HUES6 (cell line): ENCODE measurements at regions not wholly inside any gene's neighbourhood (a gene's known extent, or its start where the extent isn't known, plus 50 kb on each side); places are given as distances from the start of the nearest gene placed in this dataset.
"Not testable (repeated sequence)": the region's sequence is repeated elsewhere in the genome, so short reads cannot be mapped to it uniquely, and the experiment has no call there.

ENCODE experiments used
- H3K27ac ChIP-seq: 2 replicates; pipeline ENCODE4 v1.7.0; 2013; ENCODE audit warnings: low read depth, mild to moderate bottlenecking, low read length, inconsistent platforms
- H3K27me3 ChIP-seq: 2 replicates; pipeline ENCODE4 v1.6.1; 2013; ENCODE audit warnings: low read length; ENCODE audit not compliant: control insufficient read depth, insufficient read depth
- H3K36me3 ChIP-seq: 2 replicates; pipeline ENCODE4 v1.6.1; 2013; ENCODE audit warnings: low read length; ENCODE audit not compliant: control insufficient read depth, insufficient read depth
- H3K4me1 ChIP-seq: 2 replicates; pipeline ENCODE4 v1.6.1; 2013; ENCODE audit warnings: low read length; ENCODE audit not compliant: control insufficient read depth, insufficient read depth
- H3K4me3 ChIP-seq: 2 replicates; pipeline ENCODE4 v1.5.1; 2013; ENCODE audit warnings: low read depth, low read length
- H3K9ac ChIP-seq: one replicate; pipeline ENCODE4 v1.6.1; 2013; ENCODE audit warnings: mild to moderate bottlenecking, low read length
- H3K9me3 ChIP-seq: 2 replicates; pipeline ENCODE4 v1.6.1; 2013; ENCODE audit warnings: low read depth, low read length; ENCODE audit not compliant: control insufficient read depth, insufficient read depth

GRCh38 chr20:4469910-4470309, 216.3 kb upstream of the PRNP start:
- no peak overlapping the region for H3K27ac ChIP-seq
- no peak overlapping the region for H3K9ac ChIP-seq
- H3K4me3 ChIP-seq = no peak overlapping the region
- H3K27me3 ChIP-seq = no peaks in the 10 kb centered on the region
- H3K9me3 ChIP-seq = no peaks in the 10 kb centered on the region
- no peaks in the 10 kb centered on the region for H3K4me1 ChIP-seq
- H3K36me3 ChIP-seq = no peaks in the 10 kb centered on the region

- no peaks in the 10 kb centered on the region for H3K36me3 ChIP-seq
- H3K4me3 ChIP-seq = no peak overlapping the region
- no peaks in the 10 kb centered on the region for H3K4me1 ChIP-seq
- no peaks in the 10 kb centered on the region for H3K9me3 ChIP-seq
- H3K27me3 ChIP-seq = no peaks in the 10 kb centered on the region
- H3K27ac ChIP-seq = no peak overlapping the region
- no peak overlapping the region for H3K9ac ChIP-seq
These were observed 218.1 kb upstream of the PRNP start for GRCh38 chr20:4468114-4468513.

- H3K4me3 ChIP-seq = no peak overlapping the region
- H3K9me3 ChIP-seq = no peaks in the 10 kb centered on the region
- H3K9ac ChIP-seq = no peak overlapping the region
- H3K36me3 ChIP-seq = no peaks in the 10 kb centered on the region
- H3K27me3 ChIP-seq = no peaks in the 10 kb centered on the region
- H3K4me1 ChIP-seq = no peaks in the 10 kb centered on the region
- H3K27ac ChIP-seq = no peak overlapping the region
These were observed 216.9 kb upstream of the ADRA1D start for GRCh38 chr20:4465855-4466545.

GRCh38 chr20:4465212-4465611, 216.1 kb upstream of the ADRA1D start:
- Histone ChIP-seq H3K27ac (no peak overlapping the region), H3K4me3 (no peak overlapping the region), H3K9ac (no peak overlapping the region), H3K4me1 (no peaks in the 10 kb centered on the region), H3K36me3 (no peaks in the 10 kb centered on the region), H3K9me3 (no peaks in the 10 kb centered on the region), H3K27me3 (no peaks in the 10 kb centered on the region)

GRCh38 chr20:4462801-4463200, 213.7 kb upstream of the ADRA1D start:
- not testable (repeated sequence) for H3K9me3 ChIP-seq, H3K36me3 ChIP-seq, H3K4me1 ChIP-seq, H3K4me3 ChIP-seq, H3K9ac ChIP-seq, H3K27ac ChIP-seq, H3K27me3 ChIP-seq

- Histone ChIP-seq H3K4me1 (peaks cover 5% of the 10 kb centered on the region; the same call in 1 of the 2 replicates), H3K9me3 (peaks cover 7% of the 10 kb centered on the region; the same call in 1 of the 2 replicates), H3K9ac (no peak overlapping the region), H3K27ac (no peak overlapping the region), H3K36me3 (no peaks in the 10 kb centered on the region), H3K4me3 (no peak overlapping the region), H3K27me3 (no peaks in the 10 kb centered on the region)
These were observed 210.0 kb upstream of the ADRA1D start for GRCh38 chr20:4459081-4459480.

- Histone ChIP-seq H3K27me3 (no peaks in the 10 kb centered on the region), H3K4me1 (peaks cover 5% of the 10 kb centered on the region; the same call in 1 of the 2 replicates), H3K9me3 (peaks cover 7% of the 10 kb centered on the region; the same call in 1 of the 2 replicates), H3K4me3 (no peak overlapping the region), H3K36me3 (no peaks in the 10 kb centered on the region), H3K9ac (no peak overlapping the region), H3K27ac (no peak overlapping the region)
These were observed 208.8 kb upstream of the ADRA1D start for GRCh38 chr20:4457566-4458543.

GRCh38 chr20:4455996-4456395, 206.9 kb upstream of the ADRA1D start:
- Histone ChIP-seq H3K9me3 (peaks cover 7% of the 10 kb centered on the region; the same call in 1 of the 2 replicates), H3K36me3 (no peaks in the 10 kb centered on the region), H3K4me3 (no peak overlapping the region), H3K9ac (no peak overlapping the region), H3K27me3 (no peaks in the 10 kb centered on the region), H3K27ac (no peak overlapping the region), H3K4me1 (peaks cover 5% of the 10 kb centered on the region; the same call in 1 of the 2 replicates)

GRCh38 chr20:4455301-4455701, 206.2 kb upstream of the ADRA1D start:
- H3K9ac ChIP-seq = no peak overlapping the region
- peaks cover 7% of the 10 kb centered on the region; the same call in 1 of the 2 replicates for H3K9me3 ChIP-seq
- no peak overlapping the region for H3K4me3 ChIP-seq
- H3K27me3 ChIP-seq = no peaks in the 10 kb centered on the region
- H3K36me3 ChIP-seq = no peaks in the 10 kb centered on the region
- no peak overlapping the region for H3K27ac ChIP-seq
- peaks cover 5% of the 10 kb centered on the region; the same call in 1 of the 2 replicates for H3K4me1 ChIP-seq

- Histone ChIP-seq H3K9me3 (peaks cover 7% of the 10 kb centered on the region; the same call in 1 of the 2 replicates), H3K4me1 (peaks cover 5% of the 10 kb centered on the region; the same call in 1 of the 2 replicates), H3K27me3 (no peaks in the 10 kb centered on the region), H3K4me3 (no peak overlapping the region), H3K9ac (no peak overlapping the region), H3K27ac (no peak overlapping the region), H3K36me3 (no peaks in the 10 kb centered on the region)
These were observed 205.0 kb upstream of the ADRA1D start for GRCh38 chr20:4454111-4454510.

GRCh38 chr20:4453359-4453758, 204.3 kb upstream of the ADRA1D start:
- Histone ChIP-seq H3K27me3 (no peaks in the 10 kb centered on the region), H3K9ac (no peak overlapping the region), H3K4me1 (peaks cover 5% of the 10 kb centered on the region; the same call in 1 of the 2 replicates), H3K9me3 (0 out of 2 replicates have a peak, but pooled peaks cover 3% of the 10 kb centered on the region), H3K4me3 (no peak overlapping the region), H3K36me3 (no peaks in the 10 kb centered on the region), H3K27ac (no peak overlapping the region)
